ENCODE measurements at regions not wholly inside any gene's neighbourhood (a gene's known extent, or its start where the extent isn't known, plus 50 kb on each side); places are given as distances from the start of the nearest gene placed in this dataset.

DNA sequence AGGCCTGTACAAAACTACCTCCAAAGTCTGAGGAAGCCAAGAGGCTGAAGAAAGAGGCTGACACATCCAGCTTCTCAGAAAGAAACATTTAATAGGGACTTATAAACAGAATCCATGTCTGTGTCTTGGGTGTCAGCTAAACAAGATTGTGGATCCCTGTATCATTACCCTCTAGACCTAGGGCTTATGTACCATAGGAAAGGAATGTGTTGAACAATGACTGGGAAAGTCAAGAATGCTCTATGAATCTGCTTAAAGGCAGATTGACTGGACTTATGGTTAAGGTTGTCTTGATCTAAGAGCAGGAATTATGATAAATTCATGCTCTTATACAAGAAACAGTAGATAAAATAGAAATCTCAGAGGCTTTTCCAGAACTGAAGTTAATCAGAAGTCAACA, 335.7 kb upstream of the RPS23 start:
- ChIA-PET POLR2A (no interaction called here), CTCF (no interaction called here)

DNA sequence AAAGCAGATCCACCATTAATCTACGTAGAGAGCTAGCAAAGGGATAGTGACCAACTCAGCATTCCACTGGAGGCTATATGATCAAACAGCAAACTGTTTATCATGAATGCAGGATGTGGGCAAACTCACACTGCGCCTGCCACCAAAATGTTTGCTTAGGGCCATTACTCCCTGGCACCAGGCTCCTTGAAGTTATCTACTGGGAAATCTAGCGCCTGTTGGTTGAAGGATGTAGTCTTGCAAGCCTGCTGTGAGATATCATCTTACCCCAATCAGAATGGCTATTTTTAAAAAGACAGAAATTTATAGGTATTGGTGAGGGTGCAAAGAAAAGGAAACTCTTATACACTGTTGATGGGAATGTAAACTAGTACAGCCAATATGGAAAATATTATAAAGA, 332.5 kb upstream of the RPS23 start:
- CTCF ChIA-PET = interaction anchor here (1.0 kb wide), 1 partner anchor 954 kb away, joined by 3 read pairs; no protein-coding TSS in a partner anchor
- Mint-ChIP-seq H3K9me3 (peaks cover 5% of the 10 kb centered on the region), H3K4me1 (ENCODE audit: low read depth) (no peaks in the 10 kb centered on the region), H3K27ac (no peak overlapping the region), H3K4me3 (no peak overlapping the region), H3K27me3 (no peaks in the 10 kb centered on the region), H3K36me3 (ENCODE audit: low read depth) (no peaks in the 10 kb centered on the region)
- POLR2A ChIA-PET = no interaction called here
- intact Hi-C loops (cut with micrococcal nuclease) = no loop called here
- no peak for DNase-seq
- TF ChIP-seq, protein P1, sequence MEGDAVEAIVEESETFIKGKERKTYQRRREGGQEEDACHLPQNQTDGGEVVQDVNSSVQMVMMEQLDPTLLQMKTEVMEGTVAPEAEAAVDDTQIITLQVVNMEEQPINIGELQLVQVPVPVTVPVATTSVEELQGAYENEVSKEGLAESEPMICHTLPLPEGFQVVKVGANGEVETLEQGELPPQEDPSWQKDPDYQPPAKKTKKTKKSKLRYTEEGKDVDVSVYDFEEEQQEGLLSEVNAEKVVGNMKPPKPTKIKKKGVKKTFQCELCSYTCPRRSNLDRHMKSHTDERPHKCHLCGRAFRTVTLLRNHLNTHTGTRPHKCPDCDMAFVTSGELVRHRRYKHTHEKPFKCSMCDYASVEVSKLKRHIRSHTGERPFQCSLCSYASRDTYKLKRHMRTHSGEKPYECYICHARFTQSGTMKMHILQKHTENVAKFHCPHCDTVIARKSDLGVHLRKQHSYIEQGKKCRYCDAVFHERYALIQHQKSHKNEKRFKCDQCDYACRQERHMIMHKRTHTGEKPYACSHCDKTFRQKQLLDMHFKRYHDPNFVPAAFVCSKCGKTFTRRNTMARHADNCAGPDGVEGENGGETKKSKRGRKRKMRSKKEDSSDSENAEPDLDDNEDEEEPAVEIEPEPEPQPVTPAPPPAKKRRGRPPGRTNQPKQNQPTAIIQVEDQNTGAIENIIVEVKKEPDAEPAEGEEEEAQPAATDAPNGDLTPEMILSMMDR (IDR thresholded peaks at IDR 0.05) = no peak
- no peak for ATAC-seq

More for the DNA sequence above, 335.7 kb upstream of the RPS23 start:
- ATAC-seq (no peak), DNase-seq (no peak)
- Mint-ChIP-seq H3K27ac (no peak overlapping the region), H3K4me1 (ENCODE audit: low read depth) (no peaks in the 10 kb centered on the region), H3K36me3 (ENCODE audit: low read depth) (no peaks in the 10 kb centered on the region), H3K9me3 (peaks cover 1% of the 10 kb centered on the region), H3K27me3 (no peaks in the 10 kb centered on the region), H3K4me3 (no peak overlapping the region)
- TF ChIP-seq, protein P1 (IDR thresholded peaks at IDR 0.05) = no peak
- intact Hi-C loops (cut with micrococcal nuclease) = no loop called here

DNA sequence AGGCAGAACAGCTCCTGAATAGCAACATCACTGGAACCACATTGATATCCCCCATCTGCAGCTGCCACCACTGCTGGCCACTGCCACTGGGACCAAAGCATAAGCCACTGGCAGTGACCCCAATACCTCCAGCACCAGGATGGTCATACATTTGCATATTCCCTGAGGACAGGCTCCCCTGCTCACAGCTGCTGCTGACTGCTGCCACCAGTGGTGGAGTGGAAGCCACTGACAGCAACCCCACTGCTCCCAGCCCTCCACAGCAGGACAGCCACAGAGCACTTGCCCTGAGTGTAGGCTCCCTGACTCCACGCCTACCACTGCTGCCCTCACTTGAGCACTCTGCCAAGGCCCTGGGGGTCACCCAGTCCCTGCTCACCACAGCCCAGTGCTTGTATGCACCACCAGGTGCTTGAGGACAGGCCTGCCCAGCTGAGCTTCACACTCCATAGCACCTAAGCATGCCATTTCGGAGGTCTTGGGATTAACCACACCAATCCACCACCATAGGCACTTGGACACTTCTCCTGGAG, 327.4 kb upstream of the RPS23 start:
- Mint-ChIP-seq H3K4me3 (no peak overlapping the region), H3K36me3 (ENCODE audit: low read depth) (no peaks in the 10 kb centered on the region), H3K4me1 (ENCODE audit: low read depth) (no peaks in the 10 kb centered on the region), H3K9me3 (peaks cover 5% of the 10 kb centered on the region), H3K27ac (no peak overlapping the region), H3K27me3 (peaks cover 1% of the 10 kb centered on the region)
- CTCF ChIA-PET = no interaction called here
- POLR2A ChIA-PET = no interaction called here
- intact Hi-C loops (cut with micrococcal nuclease) = no loop called here
- no peak for ATAC-seq
- no peak for DNase-seq
- TF ChIP-seq, protein P1 (IDR thresholded peaks at IDR 0.05) = no peak

DNA sequence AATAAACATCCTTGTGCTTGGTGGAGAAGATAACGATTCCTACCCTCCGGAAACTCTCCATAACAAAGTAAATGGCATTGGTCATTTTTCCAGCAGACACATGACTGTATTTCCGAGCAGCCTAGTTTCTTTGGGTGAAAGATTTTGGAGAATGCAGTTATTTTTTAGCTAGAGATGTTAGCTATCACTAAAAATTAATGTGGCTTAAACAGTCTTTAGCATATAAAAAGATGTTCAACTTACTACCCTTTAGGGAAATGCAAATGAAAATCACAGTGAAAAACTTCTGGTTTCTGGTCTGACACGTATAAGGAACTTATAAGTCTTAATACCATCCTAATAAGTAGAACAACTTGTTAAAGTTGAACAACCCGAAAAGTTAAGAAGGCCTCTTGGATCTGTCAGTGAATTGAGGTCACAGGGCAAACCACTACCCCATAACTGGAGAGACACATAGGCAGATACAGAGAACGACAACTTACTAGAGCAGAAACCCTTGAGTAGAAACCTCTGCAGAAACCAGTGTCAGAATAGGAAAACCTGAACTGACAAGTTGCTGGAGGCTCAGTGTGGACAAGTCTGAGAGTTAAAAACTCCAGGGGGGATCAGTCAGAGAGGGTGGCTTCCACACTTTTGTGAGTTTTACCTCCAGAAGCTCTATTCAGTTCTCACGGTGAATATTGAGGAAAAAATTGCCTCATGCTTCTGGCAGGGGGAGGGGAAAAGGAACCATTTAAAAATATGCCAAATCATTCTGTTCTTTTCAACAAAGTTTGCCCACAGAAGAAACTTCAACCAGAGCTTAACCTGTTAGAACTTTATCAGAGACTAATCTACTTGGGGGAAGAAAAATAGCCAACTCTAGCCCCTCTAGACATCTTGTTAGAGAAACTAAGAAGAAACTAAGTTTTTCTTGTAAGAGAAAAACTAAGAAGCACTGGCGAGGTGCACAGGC, 325.2 kb upstream of the RPS23 start:
- CTCF ChIA-PET = interaction anchor here (0.7 kb wide), 1 partner anchor 46 kb away, joined by 3 read pairs; no protein-coding TSS in a partner anchor
- no peak for ATAC-seq
- Mint-ChIP-seq H3K9me3 (peaks cover 3% of the 10 kb centered on the region), H3K27ac (no peak overlapping the region), H3K4me3 (no peak overlapping the region), H3K27me3 (peaks cover 1% of the 10 kb centered on the region), H3K4me1 (ENCODE audit: low read depth) (no peaks in the 10 kb centered on the region), H3K36me3 (ENCODE audit: low read depth) (no peaks in the 10 kb centered on the region)
- intact Hi-C loops (cut with micrococcal nuclease) = no loop called here
- no peak for DNase-seq
- TF ChIP-seq, protein P1 (IDR thresholded peaks at IDR 0.05) = no peak
- POLR2A ChIA-PET = no interaction called here

DNA sequence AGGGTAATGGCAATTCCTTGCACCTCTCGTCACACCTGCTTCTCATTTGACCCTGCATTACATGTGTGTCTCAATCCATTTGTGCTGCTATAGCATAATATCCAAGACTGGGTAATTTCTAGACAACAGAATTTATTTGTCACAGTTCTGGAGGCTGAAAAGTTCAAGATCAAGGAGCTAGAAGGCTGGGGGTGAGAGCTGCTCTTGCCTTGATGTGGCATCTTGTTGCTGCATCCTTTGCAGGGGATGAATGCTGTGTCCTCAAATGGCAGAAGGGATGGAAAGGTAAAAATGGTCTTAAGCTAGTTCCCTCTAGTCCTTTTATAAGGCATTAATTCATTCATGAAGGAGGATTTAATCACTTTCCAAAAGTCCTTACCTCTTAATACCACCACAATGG, 323.7 kb upstream of the RPS23 start:
- H3K27me3 Mint-ChIP-seq = peaks cover 1% of the 10 kb centered on the region
- no peak for ATAC-seq
- no peak overlapping the region for H3K27ac Mint-ChIP-seq
- TF ChIP-seq, protein P1 (IDR thresholded peaks at IDR 0.05) = no peak
- POLR2A ChIA-PET = no interaction called here
- no peak for DNase-seq
- intact Hi-C loops (cut with micrococcal nuclease) = no loop called here
- CTCF ChIA-PET = interaction anchor here (1.4 kb wide), 1 partner anchor 40 kb away, joined by 3 read pairs; no protein-coding TSS in a partner anchor
- peaks cover 2% of the 10 kb centered on the region for H3K9me3 Mint-ChIP-seq
- H3K4me1 Mint-ChIP-seq (ENCODE audit: low read depth) = no peaks in the 10 kb centered on the region
- no peaks in the 10 kb centered on the region for H3K36me3 Mint-ChIP-seq (ENCODE audit: low read depth)
- H3K4me3 Mint-ChIP-seq = no peak overlapping the region
